ENCODE measurements at regions not wholly inside any gene's neighbourhood (a gene's known extent, or its start where the extent isn't known, plus 50 kb on each side); places are given as distances from the start of the nearest gene placed in this dataset.

DNA sequence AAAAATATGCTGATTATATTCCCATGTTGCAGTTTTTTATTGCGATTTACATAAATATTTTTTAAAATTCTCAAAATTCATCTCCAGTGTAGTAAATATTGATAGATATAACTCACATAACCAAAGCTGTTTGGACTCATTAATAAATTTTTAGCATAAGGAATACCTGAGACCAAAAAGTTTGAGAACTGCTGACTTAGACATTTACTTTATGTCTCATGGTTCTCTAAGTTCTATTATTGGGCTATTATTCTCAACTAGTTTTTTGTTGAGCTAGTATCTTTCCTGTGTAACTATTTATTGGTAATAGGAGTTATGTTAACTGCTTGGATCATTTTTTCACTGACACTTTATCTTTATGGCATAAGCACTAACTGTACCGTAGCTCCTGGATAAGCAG, 1069.6 kb downstream of the ADGRL2 start:
- H3K9me3 ChIP-seq (ENCODE audit: low read depth, low read length), result no peaks in the 10 kb centered on the region
- no peak for DNase-seq (ENCODE audit: low read depth, low spot score)
- TF ChIP-seq POLR2AphosphoS5 (IDR thresholded peaks at IDR 0.05; ENCODE audit: borderline replicate concordance, low read depth, low read length) (no peak), EZH2 (IDR thresholded peaks at IDR 0.05) (no peak), FOXP2 (optimal IDR thresholded peaks at IDR 0.05; ENCODE audit: control extremely low read depth, extremely low read length, insufficient read depth) (no peak)
- H3K27ac ChIP-seq, result no peak overlapping the region
- no peaks in the 10 kb centered on the region for H3K36me3 ChIP-seq (ENCODE audit: insufficient read depth, low read length)
- no peak overlapping the region for H3K4me3 ChIP-seq
- no peak overlapping the region for H3K9ac ChIP-seq (ENCODE audit: insufficient read length)

DNA sequence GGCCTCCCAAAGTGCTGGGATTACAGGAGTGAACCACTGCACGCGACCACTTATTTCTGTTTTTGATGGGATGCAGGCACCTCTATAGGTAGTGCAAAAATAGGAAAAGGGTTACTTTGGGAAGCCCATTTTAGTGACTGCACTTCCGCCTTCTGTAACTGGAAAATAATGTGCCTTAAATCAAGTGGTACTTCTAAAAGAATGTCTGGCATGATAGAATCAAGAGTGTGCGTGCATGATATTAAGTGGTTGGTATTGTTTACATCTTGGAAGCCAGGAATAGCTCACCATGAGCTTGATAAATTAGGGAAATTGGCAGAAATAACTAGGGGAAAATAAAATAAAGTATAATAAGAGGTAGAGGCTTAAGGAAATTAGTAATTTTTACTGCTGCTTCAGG, 1067.0 kb downstream of the ADGRL2 start:
- H3K9me3 ChIP-seq (ENCODE audit: low read depth, low read length), result no peaks in the 10 kb centered on the region
- no peak for TF ChIP-seq POLR2AphosphoS5 (IDR thresholded peaks at IDR 0.05; ENCODE audit: borderline replicate concordance, low read depth, low read length)
- TF ChIP-seq FOXP2 (optimal IDR thresholded peaks at IDR 0.05; ENCODE audit: control extremely low read depth, extremely low read length, insufficient read depth), result no peak
- no peak for TF ChIP-seq EZH2 (IDR thresholded peaks at IDR 0.05)
- H3K36me3 ChIP-seq (ENCODE audit: insufficient read depth, low read length), result no peaks in the 10 kb centered on the region
- H3K4me3 ChIP-seq, result no peak overlapping the region
- no peak overlapping the region for H3K9ac ChIP-seq (ENCODE audit: insufficient read length)
- no peak for DNase-seq (ENCODE audit: low read depth, low spot score)
- H3K27ac ChIP-seq, result no peak overlapping the region

DNA sequence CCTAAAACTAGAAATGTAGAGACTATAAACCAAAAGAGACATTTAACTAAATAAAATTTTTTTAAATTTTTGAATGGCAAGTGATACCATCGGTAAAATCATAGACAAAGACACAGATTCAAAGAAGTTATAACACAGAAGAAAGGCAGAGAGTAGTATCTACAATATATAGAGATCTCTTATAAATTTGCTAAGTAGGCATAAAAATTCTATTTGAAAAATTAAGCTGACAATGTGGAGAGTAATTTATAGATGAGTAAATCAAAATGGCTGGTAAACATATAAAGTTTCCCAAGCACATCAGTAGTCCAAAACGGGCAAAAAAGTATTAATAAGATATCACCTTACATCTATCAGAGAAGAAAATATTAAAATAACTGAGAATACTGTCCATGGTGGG, 1061.0 kb downstream of the ADGRL2 start:
- Histone ChIP-seq H3K27ac (no peak overlapping the region), H3K36me3 (ENCODE audit: insufficient read depth, low read length) (no peaks in the 10 kb centered on the region)
- no peak for TF ChIP-seq EZH2 (IDR thresholded peaks at IDR 0.05)
- TF ChIP-seq POLR2AphosphoS5 (IDR thresholded peaks at IDR 0.05; ENCODE audit: borderline replicate concordance, low read depth, low read length), result no peak
- TF ChIP-seq FOXP2 (optimal IDR thresholded peaks at IDR 0.05; ENCODE audit: control extremely low read depth, extremely low read length, insufficient read depth), result no peak

GRCh38 chr1:82858031-82858430, 1057.3 kb downstream of the ADGRL2 start:
- TF ChIP-seq POLR2AphosphoS5 (IDR thresholded peaks at IDR 0.05; ENCODE audit: borderline replicate concordance, low read depth, low read length) (no peak), FOXP2 (optimal IDR thresholded peaks at IDR 0.05; ENCODE audit: control extremely low read depth, extremely low read length, insufficient read depth) (no peak), EZH2 (IDR thresholded peaks at IDR 0.05) (no peak)
- H3K4me3 ChIP-seq, result no peak overlapping the region
- DNase-seq (ENCODE audit: low read depth, low spot score), result no peak
- H3K9me3 ChIP-seq (ENCODE audit: low read depth, low read length), result no peaks in the 10 kb centered on the region
- no peak overlapping the region for H3K27ac ChIP-seq
- H3K36me3 ChIP-seq (ENCODE audit: insufficient read depth, low read length), result no peaks in the 10 kb centered on the region
- no peak overlapping the region for H3K9ac ChIP-seq (ENCODE audit: insufficient read length)

More for the DNA sequence above, 1061.0 kb downstream of the ADGRL2 start:
- H3K9me3 ChIP-seq (ENCODE audit: low read depth, low read length), result no peaks in the 10 kb centered on the region
- no peak overlapping the region for H3K4me3 ChIP-seq
- no peak overlapping the region for H3K9ac ChIP-seq (ENCODE audit: insufficient read length)
- DNase-seq (ENCODE audit: low read depth, low spot score), result no peak

- Histone ChIP-seq H3K27ac (no peak overlapping the region), H3K9ac (ENCODE audit: insufficient read length) (no peak overlapping the region), H3K9me3 (ENCODE audit: low read depth, low read length) (no peaks in the 10 kb centered on the region), H3K36me3 (ENCODE audit: insufficient read depth, low read length) (no peaks in the 10 kb centered on the region), H3K4me3 (no peak overlapping the region)
- no peak for TF ChIP-seq EZH2 (IDR thresholded peaks at IDR 0.05)
- TF ChIP-seq POLR2AphosphoS5 (IDR thresholded peaks at IDR 0.05; ENCODE audit: borderline replicate concordance, low read depth, low read length), result no peak
- no peak for TF ChIP-seq FOXP2 (optimal IDR thresholded peaks at IDR 0.05; ENCODE audit: control extremely low read depth, extremely low read length, insufficient read depth)
- DNase-seq (ENCODE audit: low read depth, low spot score), result no peak
Measured at GRCh38 chr1:82849460-82849859, 1048.7 kb downstream of the ADGRL2 start.

- Histone ChIP-seq H3K36me3 (ENCODE audit: insufficient read depth, low read length) (no peaks in the 10 kb centered on the region), H3K9ac (ENCODE audit: insufficient read length) (no peak overlapping the region), H3K9me3 (ENCODE audit: low read depth, low read length) (no peaks in the 10 kb centered on the region), H3K4me3 (no peak overlapping the region), H3K27ac (no peak overlapping the region)
- TF ChIP-seq FOXP2 (optimal IDR thresholded peaks at IDR 0.05; ENCODE audit: control extremely low read depth, extremely low read length, insufficient read depth) (no peak), POLR2AphosphoS5 (IDR thresholded peaks at IDR 0.05; ENCODE audit: borderline replicate concordance, low read depth, low read length) (no peak), EZH2 (IDR thresholded peaks at IDR 0.05) (no peak)
- no peak for DNase-seq (ENCODE audit: low read depth, low spot score)
Measured at GRCh38 chr1:82848043-82848442, 1047.3 kb downstream of the ADGRL2 start.

DNA sequence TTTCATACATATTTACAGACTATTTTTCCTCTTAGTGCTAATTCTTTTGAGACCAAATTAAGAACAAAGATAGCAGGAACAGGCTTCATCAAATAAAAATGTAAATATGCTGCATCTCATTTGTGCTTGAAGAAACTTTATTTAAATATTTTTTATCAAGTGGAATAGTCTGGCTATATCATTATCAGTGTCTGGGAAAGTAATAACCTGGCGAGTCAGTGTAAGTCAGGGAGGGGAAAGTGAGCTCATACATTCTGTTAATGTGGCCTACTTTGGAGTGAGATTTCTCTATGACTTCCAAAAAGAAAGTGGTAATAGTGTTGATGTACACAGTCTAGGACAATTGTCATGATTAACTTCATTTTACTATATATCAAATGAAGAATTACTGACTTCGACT, 1045.1 kb downstream of the ADGRL2 start:
- TF ChIP-seq FOXP2 (optimal IDR thresholded peaks at IDR 0.05; ENCODE audit: control extremely low read depth, extremely low read length, insufficient read depth) (no peak), POLR2AphosphoS5 (IDR thresholded peaks at IDR 0.05; ENCODE audit: borderline replicate concordance, low read depth, low read length) (no peak), EZH2 (IDR thresholded peaks at IDR 0.05) (no peak)
- Histone ChIP-seq H3K36me3 (ENCODE audit: insufficient read depth, low read length) (no peaks in the 10 kb centered on the region), H3K9me3 (ENCODE audit: low read depth, low read length) (no peaks in the 10 kb centered on the region), H3K9ac (ENCODE audit: insufficient read length) (no peak overlapping the region), H3K27ac (no peak overlapping the region), H3K4me3 (no peak overlapping the region)
- DNase-seq (ENCODE audit: low read depth, low spot score), result no peak

GRCh38 chr1:82844911-82845827, 1044.4 kb downstream of the ADGRL2 start:
- Histone ChIP-seq H3K36me3 (ENCODE audit: insufficient read depth, low read length) (no peaks in the 10 kb centered on the region), H3K4me3 (no peak overlapping the region), H3K9ac (ENCODE audit: insufficient read length) (no peak overlapping the region), H3K27ac (no peak overlapping the region), H3K9me3 (ENCODE audit: low read depth, low read length) (no peaks in the 10 kb centered on the region)
- DNase-seq (ENCODE audit: low read depth, low spot score), result no peak
- TF ChIP-seq EZH2 (IDR thresholded peaks at IDR 0.05) (no peak), FOXP2 (optimal IDR thresholded peaks at IDR 0.05; ENCODE audit: control extremely low read depth, extremely low read length, insufficient read depth) (no peak), POLR2AphosphoS5 (IDR thresholded peaks at IDR 0.05; ENCODE audit: borderline replicate concordance, low read depth, low read length) (no peak)

All from SK-N-MC (cell line).